Sciatic nerve (tissue), 2 donors: ENCODE measurements at regions not wholly inside any gene's neighbourhood (a gene's known extent, or its start where the extent isn't known, plus 50 kb on each side); places are given as distances from the start of the nearest gene placed in this dataset.
A peak's percentile ranks its signal among the peaks of the same experiment; 100 is the strongest.

ENCODE experiments used
- ATAC-seq: fragments of 200-7000 bp; cut with Tn5 transposase; one replicate; pipeline ENCODE4 v1.9.1; 2020; ENCODE audit warnings: mild to moderate bottlenecking, moderate library complexity
- DNase-seq: peaks from one replicate; pipeline ENCODE4 v3.0.0-alpha.2; 2020; ENCODE audit warnings: low spot score
- intact Hi-C: fragments of 100-400 bp; cut with DNase I; formaldehyde crosslinking; loops from one replicate; pipeline ENCODE4 v1.14.2; 2022
- donor health status: DM: no; HTN: no; CAD: no.
- donor health status: DM: no; HTN: no; CAD: no.

DNA sequence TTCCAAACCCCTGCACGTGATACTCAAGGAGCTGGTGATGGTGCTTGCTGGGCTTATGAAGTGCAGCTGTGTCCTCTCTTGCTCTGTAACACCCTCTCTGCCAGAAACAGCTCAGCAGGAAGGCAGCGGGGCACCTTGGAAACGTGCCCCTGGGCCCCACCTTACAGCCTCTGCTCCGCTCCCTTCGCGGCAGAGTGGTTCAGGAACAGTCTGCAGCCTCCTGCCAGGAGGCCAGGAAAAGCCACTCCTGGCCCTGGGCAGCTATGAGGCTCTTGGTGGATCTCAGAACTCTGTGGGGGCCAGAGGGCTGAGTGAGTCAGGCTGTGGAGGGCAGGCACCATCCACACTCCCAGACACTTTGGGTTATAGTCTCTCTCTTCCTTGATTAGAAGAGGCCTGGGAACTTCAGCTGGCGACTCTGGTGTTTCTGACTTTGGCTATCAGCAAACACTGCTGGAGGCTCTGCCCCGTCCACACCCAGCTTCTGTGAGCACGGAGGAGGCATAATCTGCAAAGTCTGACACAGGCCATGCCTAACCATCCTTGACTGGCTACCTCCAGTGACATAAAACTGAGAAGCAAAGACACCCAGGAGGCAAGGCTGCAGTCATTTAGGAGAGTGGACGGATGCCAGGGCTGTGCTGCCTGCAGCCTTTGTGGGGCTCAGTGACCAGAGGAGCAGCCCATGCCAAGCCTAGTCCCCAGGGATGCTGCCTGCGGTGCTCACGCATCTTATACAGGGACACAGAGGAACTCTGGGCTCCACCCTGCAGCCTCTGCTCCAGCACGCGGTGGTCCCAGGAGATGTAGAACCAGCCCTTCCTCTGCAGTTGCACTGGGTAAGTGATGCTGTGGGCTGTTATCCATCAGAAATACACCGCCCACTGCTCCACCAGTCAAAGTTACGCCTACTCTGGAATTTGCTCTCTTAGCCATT, 65.3 kb downstream of the METRNL start:
- intact Hi-C loops, result no loop called here
- ATAC-seq, result peak; percentile 92
- DNase-seq, result peak; percentile 67

DNA sequence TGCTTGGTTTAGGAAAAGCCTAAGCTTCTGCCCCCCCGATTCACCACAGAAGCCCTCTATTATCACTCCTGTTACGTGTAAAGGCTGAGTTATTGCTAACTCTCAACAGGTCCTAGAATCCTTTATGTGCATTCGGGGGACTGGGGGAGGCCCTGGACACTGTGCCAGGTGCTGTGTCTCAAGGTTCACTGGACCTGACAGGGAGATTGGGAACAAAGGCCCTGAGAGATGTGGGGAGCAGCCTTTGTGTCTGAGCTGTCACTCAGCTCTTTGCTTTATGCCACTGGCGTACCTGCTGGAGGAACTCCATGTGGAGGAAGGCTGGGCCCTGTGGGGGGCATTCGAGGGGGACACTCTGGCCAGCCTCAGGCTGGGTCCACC, 65.9 kb downstream of the METRNL start:
- intact Hi-C loops, result no loop called here
- ATAC-seq (no peak), DNase-seq (peak; percentile 40)

DNA sequence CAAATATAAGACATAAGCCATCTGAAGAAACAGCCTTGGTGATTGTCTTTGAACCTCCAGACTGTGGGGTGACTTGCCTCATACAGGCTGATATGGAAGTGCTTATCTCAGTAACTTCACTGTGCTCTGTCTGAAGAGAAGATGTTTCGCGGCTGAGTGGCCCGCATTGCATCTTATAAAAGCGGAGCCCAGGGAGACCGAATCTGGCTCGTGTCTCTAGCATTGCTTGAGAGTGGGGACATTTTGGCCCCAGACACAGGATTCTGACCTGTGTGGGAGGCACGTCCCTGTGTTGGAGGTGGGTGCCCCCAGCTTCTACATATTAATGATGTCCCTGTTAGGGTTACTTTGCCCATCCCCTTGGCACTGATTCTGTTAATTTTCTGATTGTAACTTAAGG, 66.4 kb downstream of the METRNL start:
- ATAC-seq (no peak), DNase-seq (peak; percentile 48)
- intact Hi-C loops, result no loop called here

DNA sequence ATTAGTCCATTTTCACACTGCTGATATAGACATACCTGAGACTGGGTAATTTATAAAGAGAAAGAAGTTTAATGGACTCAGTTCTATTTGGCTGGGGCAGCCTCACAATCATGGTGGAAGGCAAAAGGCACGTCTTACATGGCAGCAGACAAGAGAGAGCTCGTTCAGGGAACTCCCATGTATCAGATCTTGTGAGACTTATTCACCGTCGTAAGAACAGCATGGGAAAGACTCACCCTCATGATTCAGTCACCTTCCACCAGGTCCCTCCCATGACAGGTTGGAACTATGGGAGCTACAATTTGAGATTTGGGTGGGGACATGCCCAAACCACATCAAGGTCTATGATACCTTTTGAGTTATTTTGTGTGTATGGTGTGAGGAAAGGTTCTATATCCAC, 66.9 kb downstream of the METRNL start:
- DNase-seq (no peak), ATAC-seq (no peak)
- intact Hi-C loops, result no loop called here

DNA sequence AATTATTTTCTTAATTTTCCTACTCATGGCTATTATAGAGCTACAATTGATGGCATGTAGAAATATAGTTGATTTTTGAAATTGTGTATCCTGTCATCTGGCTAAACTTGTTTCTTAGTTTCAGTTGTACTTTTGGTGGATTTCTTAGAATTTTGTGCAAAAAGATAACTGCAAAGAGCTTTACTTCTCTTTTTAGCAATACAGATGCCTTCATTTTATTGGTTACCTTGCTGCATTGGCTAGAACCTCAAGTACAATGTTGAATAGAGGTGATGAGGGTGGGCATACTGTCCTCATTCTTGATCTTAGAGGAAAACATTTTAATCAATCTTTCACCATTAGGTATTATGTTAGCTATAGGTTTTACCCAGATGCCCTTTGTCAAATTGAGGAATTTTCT, 67.9 kb downstream of the METRNL start:
- no peak for DNase-seq
- ATAC-seq, result no peak
- intact Hi-C loops, result no loop called here

DNA sequence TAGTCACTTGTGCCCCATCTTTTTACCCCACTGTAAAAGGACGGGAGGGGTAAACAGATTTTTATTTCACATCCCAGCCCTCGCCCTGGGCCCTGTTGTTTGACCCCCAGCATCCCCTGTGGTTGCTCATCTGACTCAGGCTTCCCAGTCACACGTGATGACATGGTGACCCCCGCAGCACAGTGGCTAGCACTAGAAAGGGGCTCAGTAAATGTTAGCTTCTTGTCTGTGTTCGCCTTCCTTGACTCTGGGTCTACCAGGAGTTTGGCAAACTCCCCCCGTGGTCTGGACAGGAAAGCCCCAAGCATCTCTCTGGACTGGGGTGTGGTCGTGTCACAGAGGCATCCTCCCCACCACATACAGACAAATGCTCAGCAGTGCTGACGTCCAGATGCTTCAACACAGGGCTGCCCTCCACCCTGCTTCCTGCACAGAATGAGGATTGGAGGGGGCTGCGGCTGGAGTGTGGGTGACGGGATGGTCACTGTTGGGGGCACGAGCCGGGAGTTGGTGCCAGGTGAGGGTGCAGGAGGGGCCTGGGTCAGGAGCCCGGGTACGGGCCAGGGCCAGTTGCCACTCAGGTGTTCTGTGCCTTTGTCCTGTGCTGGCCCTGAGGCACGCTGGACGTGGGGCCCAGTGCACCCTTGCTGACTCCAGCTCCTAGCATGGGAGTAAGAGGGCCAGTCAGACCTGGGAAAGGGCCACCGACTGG, 69.1 kb downstream of the METRNL start:
- DNase-seq, result peak; percentile 49
- no peak for ATAC-seq

DNA sequence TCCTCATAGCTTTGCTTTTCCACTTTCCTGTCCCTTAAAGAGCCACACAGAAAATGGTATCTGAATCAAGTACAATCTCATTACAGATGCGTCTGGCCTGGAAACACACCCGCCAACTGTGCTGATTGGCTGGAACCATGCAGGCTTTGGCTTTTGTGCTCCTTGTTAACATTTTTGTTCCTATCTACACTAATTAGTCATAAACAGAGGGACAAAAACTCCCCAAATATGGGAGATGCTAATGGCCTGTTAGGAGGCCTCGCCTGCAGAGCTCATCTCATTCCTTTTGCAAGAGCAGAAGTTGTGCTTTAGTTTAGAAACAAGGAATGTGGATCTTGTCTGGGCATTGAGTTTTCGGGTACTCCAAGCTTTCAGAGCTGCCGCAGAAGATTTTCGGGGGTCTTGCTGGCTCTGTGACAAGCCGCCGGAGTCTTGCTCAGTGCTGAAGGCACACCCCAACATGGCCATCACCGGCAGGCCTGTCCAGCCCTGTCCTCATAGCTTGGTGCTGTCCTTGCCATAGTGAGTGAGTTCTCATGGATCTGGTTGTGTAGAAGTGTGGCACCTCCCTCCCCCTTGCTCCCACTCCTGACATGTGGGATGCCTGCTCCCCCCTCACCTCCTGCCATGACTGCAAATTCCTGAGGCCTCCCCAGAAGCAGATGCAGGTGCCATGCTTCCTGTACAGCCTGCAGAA, 69.8 kb downstream of the METRNL start:
- intact Hi-C loops, result no loop called here
- ATAC-seq, result no peak
- peak; percentile 42 for DNase-seq

More for the DNA sequence above, 69.1 kb downstream of the METRNL start:
- intact Hi-C loops, result no loop called here

DNA sequence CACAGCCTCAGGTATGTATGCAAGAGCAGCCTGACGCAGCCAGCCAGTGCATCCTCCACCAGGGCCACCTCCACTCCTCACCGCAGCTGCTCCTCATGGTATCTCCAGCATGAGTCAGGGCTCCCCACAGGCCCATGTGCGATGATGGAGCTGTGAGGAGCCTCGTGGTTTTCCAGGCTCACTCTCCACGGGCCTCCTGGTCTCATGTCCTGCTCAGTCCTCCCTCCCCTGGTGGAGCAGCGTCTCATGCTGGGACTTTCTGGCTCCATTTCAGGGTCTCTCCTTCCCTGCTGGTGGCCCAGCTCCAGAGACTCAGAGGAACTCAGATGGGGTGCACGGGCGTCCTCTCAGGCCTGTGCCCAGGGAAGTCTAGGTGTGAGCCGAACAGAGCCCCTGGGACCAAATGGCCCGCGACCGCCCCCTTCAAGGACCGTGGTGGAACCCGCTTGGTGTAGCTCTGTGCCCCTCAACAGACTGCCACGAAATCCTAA, 70.4 kb downstream of the METRNL start:
- DNase-seq, result peak; percentile 53
- no peak for ATAC-seq
- intact Hi-C loops, result loop anchor here (2.0 kb wide), 1 partner anchor 23 kb away; no protein-coding TSS in a partner anchor

DNA sequence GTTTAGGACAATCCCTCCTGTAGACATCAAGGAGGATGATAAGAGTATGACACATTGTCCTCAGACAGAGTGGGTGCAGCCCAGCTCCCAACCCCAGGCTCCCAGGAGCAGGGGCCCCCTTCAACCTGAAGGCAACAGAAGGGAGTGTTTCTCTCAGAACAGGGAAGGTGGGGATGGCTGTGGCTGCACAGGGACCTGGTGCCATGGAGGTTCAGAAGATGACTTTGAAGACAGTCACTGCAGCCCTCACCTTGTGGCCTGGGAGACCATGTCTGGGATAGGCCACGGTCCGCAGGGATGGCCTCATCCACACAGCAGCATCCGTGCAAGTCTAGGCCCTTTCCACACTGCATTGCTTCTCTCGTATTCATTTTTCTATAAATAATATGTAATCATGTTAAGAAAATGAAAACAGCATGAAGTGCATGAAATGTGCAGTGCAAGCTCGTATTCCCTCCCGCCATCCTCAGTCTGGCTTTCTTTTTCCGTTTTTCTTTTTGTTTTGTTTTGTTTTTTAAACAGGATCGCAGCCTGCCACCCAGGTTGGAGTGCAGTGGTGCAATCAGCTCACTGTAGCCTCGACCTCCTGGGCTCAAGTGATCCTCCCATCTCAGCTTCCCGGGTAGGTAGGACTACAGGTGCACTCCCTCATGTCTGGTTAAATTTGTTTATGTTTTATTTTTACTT, 71.1 kb downstream of the METRNL start:
- DNase-seq (peak; percentile 47), ATAC-seq (no peak)
- intact Hi-C loops, result loop anchor here (2.0 kb wide), 1 partner anchor 22 kb away; no protein-coding TSS in a partner anchor

DNA sequence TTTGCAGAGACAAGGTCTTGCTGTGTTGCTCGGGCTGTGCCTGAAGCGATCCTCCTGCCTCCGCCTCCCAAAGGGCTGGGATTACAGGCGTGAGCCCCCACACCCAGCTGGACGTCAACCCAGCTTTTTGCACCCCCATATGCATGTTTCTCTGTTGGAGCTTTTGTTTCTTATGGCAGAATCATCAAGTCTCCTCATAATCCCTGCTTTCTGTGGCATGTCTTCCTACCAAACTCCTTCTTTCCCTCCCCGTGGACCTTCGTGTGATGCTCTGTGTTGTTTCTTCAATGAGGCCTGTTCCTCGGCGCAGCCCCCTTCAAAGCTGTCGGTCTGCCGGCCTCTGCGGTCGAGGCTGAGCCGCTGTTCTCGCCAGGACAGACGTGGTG, 71.6 kb downstream of the METRNL start:
- DNase-seq (no peak), ATAC-seq (no peak)
- intact Hi-C loops, result loop anchor here (2.0 kb wide), 1 partner anchor 22 kb away; no protein-coding TSS in a partner anchor

DNA sequence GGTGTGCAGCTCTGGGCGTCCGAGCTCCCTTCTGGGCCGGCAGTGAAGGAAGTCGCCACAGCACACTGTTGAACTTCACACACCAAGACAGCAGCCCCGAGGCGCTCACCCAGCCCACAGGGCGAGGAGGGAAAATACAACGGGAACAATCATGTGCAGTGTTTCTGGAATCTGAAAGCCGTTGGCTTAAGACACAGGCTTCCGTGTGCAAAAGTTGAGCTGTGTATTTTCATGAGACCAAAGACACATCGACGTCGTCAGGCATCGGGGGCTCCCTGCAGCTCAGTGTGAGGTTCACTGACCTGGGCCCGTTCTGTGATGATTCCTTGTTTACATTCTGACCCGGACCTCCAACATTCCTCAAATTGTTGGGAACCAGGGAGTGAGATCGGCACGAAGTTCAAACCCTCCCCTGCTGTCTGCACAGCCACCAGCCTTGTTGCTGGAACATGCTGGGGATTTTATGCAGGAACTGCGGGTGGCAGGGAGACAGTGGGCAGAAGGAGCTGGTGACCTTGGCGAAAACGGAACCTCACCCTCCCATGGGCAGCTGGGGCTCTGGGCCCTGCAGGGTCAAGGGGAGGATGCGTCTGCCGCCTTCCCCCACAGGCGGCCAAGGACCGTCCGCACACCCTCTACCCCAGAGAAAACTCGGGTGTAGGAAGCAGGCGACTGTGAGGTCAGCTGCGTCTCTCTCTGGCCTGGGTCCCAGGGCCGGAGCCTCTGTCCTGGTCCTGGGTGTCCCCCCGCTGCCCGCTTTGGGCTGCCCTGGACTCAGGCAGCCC, 72.2 kb downstream of the METRNL start:
- ATAC-seq, result peak; percentile 70
- intact Hi-C loops, result loop anchor here (2.0 kb wide), 1 partner anchor 21 kb away; no protein-coding TSS in a partner anchor
- peak; percentile 73 for DNase-seq

DNA sequence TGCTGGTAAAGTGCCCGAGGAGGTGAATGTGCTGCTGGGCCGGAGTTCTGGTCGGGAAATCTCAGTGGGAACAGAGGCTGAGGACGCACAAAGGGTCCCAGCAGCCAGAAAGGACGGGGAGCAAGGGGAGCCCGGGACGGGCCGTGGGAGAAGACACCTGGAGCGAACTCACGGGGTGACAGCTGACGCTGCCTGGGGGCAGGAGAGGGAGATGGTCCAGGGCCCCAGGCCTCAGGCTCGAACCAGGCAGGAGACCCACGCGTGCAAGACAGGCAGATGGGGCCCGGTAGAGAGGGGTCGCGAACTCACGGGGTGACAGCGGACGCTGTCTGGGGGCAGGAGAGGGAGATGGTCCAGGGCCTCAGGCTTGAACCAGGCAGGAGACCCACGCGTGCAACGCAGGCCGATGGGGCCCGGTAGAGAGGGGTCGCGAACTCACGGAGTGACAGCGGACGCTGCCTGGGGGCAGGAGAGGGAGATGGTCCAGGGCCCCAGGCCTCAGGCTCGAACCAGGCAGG, 72.9 kb downstream of the METRNL start:
- no peak for ATAC-seq
- intact Hi-C loops, result no loop called here
- DNase-seq, result no peak

DNA sequence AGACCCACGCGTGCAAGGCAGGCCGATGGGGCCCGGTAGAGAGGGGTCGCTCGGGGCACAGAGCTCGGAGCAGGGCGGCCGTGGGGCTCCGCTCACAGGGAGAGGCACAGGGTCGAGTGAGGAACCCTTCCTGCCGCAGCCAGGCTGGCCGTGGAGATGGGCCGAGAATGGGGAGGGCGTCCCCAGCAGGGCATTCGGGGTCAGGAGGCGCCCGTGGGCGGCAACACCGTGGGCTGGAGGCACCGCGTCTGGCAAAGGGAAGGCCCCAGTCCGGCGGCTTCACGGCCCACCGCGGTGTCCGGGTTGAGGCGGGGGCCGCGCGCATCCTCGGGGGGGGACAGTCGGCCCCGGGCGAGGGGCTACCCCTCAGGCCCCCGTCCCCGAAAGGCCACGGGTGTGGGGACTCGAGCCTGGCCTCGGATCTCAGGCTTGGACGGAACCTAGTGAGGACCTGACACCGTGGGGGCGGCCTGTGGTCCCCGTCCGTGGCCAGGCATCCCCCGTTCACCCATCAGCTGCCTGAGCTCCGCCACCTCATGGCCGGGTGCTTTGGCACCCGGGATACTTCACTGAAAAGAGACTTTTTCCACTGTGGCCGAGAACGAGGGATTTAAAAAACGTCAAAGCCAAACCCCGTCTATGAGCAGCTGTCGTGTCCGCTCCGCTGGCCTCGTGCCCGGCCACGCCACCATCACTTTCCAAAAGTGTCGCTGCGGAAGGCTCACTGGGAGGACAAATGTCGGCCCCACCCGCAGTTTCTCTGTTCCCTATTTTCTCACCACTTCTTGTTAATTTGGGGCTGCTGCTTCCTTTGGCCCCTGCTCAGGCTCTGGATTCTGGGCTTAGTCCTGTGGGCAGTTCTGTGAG, 73.6 kb downstream of the METRNL start:
- DNase-seq (peak; percentile 78), ATAC-seq (no peak)
- intact Hi-C loops, result no loop called here

DNA sequence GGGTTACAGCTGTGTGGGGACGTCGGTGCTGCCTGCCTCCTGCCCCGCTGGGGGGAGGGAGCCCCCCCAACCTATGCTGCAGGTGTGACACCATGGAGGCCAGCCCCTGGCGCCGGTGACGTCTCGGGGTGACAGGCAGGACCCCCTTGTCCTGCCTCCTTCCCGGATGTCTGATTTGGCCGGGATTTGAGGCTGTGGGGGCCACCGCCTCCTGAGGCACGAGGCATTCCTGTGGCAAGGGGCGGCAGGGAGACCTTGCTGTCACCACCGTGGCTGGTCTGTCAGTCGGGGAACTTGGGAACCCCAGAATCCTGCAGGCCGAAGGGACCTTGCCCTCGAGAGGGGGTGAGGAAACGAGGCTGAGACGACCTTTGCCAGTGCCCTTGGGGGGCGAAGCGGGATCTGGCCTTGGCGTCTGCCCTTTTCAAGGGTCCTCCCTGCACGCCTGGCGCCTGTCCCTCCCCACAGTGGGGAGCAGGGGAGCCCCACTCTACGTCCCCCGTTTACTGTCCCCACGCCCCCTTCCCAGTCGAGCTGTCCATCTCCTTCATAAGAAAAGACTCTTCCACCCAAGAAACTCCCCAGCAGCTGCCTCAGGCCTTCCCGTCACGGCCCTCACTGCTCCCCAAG, 74.4 kb downstream of the METRNL start:
- no peak for ATAC-seq
- DNase-seq, result peak; percentile 61
- intact Hi-C loops, result no loop called here

DNA sequence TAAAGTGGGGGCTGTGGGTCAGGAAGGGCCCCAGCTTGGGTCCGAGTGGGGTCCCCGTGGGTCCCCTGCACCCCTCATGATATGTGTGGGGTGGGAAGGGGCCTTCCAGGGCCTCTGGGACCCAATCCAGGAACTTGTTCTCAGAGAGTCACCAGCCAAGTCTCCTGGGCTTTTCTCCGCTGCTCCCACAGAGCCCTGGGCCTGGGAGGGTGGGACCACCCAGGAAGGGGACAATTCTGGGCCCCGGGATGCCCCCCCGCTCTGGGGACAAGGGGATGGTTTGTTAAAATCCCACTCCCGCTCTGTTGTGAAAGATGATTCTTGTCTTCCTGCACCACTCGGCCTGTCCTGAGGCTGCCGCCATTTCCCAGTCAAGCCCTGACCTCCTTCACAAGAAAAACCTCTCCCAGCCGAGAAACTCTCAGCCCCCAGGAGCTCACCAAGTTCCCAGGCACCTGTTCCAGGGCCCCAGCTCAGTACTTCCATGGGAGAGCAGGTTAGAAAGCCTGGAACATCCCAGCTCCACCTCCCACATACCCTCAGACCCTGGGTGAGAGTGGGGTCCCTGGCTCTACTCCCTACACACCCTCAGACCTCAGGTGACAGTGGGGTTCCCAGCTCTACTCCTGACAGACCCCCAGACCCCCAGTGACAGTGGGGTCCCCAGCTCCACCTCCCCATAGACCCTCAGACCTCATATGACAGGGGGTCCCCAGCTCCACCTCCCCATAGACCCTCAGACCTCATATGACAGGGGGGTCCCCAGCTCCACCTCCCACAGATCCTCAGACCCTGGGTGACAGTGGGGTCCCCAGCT, 75.1 kb downstream of the METRNL start:
- peak; percentile 60 for DNase-seq
- intact Hi-C loops, result no loop called here
- no peak for ATAC-seq
